ENCODE measurements at regions not wholly inside any gene's neighbourhood (a gene's known extent, or its start where the extent isn't known, plus 50 kb on each side); places are given as distances from the start of the nearest gene placed in this dataset.

- TF ChIP-seq CTCF (conservative IDR thresholded peaks at IDR 0.05; ENCODE audit: low read length) (no peak), EZH2phosphoT487 (IDR thresholded peaks at IDR 0.05; ENCODE audit: borderline replicate concordance, low read depth, low read length) (no peak)
These were observed 314.7 kb downstream of the AMY1C start for GRCh38 chr1:104064399-104064798.

Measured in OCI-LY7 (cell line).